IMR-90 (cell line): ENCODE measurements at regions not wholly inside any gene's neighbourhood (a gene's known extent, or its start where the extent isn't known, plus 50 kb on each side); places are given as distances from the start of the nearest gene placed in this dataset.

Experiments
- ATAC-seq: fragments of 200-7000 bp; cut with Tn5 transposase; 2 replicates; pipeline ENCODE4 v1.9.1; 2020; ENCODE audit warnings: low read depth, mild to moderate bottlenecking, moderate library complexity
- BruUV-seq: library from RNA; stranded (reverse); fragments of 400-500 nt; replicated peaks from 2 replicates; lab custom pipeline; 2021; lab: Mats Ljungman, UMichigan
- CTCF ChIA-PET: fragments of 300-600 bp; formaldehyde crosslinking; extraction: SDS; loops from one replicate; lab custom pipeline; 2021; ENCODE audit warnings: antibody characterized with exemption; lab: Yijun Ruan, JAX
- POLR2A ChIA-PET: fragments of 300-600 bp; sonication (Branson Sonifier 250); formaldehyde crosslinking; loops from one replicate; lab custom pipeline; 2022; ENCODE audit warnings: antibody characterized with exemption; ENCODE audit not compliant: unreplicated experiment; lab: Charles Lee
- DNase-seq: peaks from one replicate; pipeline ENCODE4 v3.0.0; 2013
- H2AFZ ChIP-seq: replicated peaks from 2 replicates; pipeline ENCODE3; 2013; ENCODE audit warnings: low read length, mild to moderate bottlenecking; ENCODE audit not compliant: poor library complexity
- H2AK5ac ChIP-seq: 2 replicates; pipeline ENCODE4 v1.6.1; 2013; ENCODE audit warnings: low read depth, low read length, inconsistent platforms
- H2AK9ac ChIP-seq: replicated peaks from 2 replicates; pipeline ENCODE3; 2013; ENCODE audit warnings: mild to moderate bottlenecking, low read depth, low read length, moderate library complexity; ENCODE audit not compliant: poor library complexity
- H2BK120ac ChIP-seq: 2 replicates; pipeline ENCODE4 v1.6.1; 2013; ENCODE audit warnings: low read depth, low read length, inconsistent platforms
- H2BK15ac ChIP-seq: 3 replicates; pipeline ENCODE4 v1.6.1; 2013; ENCODE audit warnings: low read depth, low read length, inconsistent platforms
- H2BK20ac ChIP-seq: 2 replicates; pipeline ENCODE4 v1.6.1; 2013; ENCODE audit warnings: low read depth, mild to moderate bottlenecking, inconsistent platforms, low read length, moderate library complexity
- H2BK5ac ChIP-seq: 2 replicates; pipeline ENCODE4 v1.6.1; 2013; ENCODE audit warnings: mild to moderate bottlenecking, low read depth, low read length, inconsistent platforms; ENCODE audit not compliant: poor library complexity, severe bottlenecking
- H3K14ac ChIP-seq: replicated peaks from 2 replicates; pipeline ENCODE4 v1.6.1; 2013; ENCODE audit warnings: low read depth, low read length, inconsistent platforms
- H3K18ac ChIP-seq: 2 replicates; pipeline ENCODE4 v1.6.1; 2013; ENCODE audit warnings: low read depth, low read length, control low read depth
- H3K23ac ChIP-seq: 2 replicates; pipeline ENCODE4 v1.6.1; 2013; ENCODE audit warnings: low read depth, low read length, inconsistent platforms
- H3K27ac ChIP-seq: 2 replicates; pipeline ENCODE4 v1.5.1; 2013; ENCODE audit warnings: mild to moderate bottlenecking, control low read depth, low read length; ENCODE audit not compliant: insufficient read depth
- H3K27me3 ChIP-seq: 2 replicates; pipeline ENCODE4 v1.6.1; 2013; ENCODE audit warnings: low read length; ENCODE audit not compliant: control insufficient read depth, insufficient read depth
- H3K36me3 ChIP-seq: 2 replicates; pipeline ENCODE4 v1.6.1; 2013; ENCODE audit warnings: low read length, mixed read lengths; ENCODE audit not compliant: control insufficient read depth, insufficient read depth
- H3K4ac ChIP-seq: 2 replicates; pipeline ENCODE4 v1.6.1; 2013; ENCODE audit warnings: low read depth, low read length, inconsistent platforms
- H3K4me1 ChIP-seq: 2 replicates; pipeline ENCODE4 v1.6.1; 2013; ENCODE audit warnings: low read length, mixed read lengths; ENCODE audit not compliant: control insufficient read depth, insufficient read depth
- H3K4me2 ChIP-seq: 2 replicates; pipeline ENCODE4 v1.6.1; 2013; ENCODE audit warnings: low read depth, mild to moderate bottlenecking, control low read depth, low read length, moderate library complexity
- H3K4me3 ChIP-seq: 2 replicates; pipeline ENCODE4 v1.5.1; 2013; ENCODE audit warnings: low read depth, mild to moderate bottlenecking, control low read depth, low read length, moderate library complexity; ENCODE audit not compliant: insufficient read depth
- H3K56ac ChIP-seq: 2 replicates; pipeline ENCODE4 v1.6.1; 2013; ENCODE audit warnings: low read length, inconsistent platforms; ENCODE audit not compliant: insufficient read depth; ENCODE audit errors: extremely low read depth
- H3K79me1 ChIP-seq, 2 experiments: 2 replicates each; pipeline ENCODE4 v1.6.1; 2013; ENCODE audit warnings: low read length in 2 of 2, inconsistent platforms in 1 of 2, low read depth in 1 of 2
- H3K9ac ChIP-seq: 2 replicates; pipeline ENCODE4 v1.6.1; 2013; ENCODE audit warnings: low read depth, low read length, control low read depth
- H3K9me1 ChIP-seq: 2 replicates; pipeline ENCODE4 v1.6.1; 2013; ENCODE audit warnings: low read length, inconsistent platforms; ENCODE audit not compliant: insufficient read depth
- H3K9me3 ChIP-seq: 2 replicates; pipeline ENCODE4 v1.6.1; 2013; ENCODE audit warnings: low read length; ENCODE audit not compliant: control insufficient read depth, insufficient read depth
- H4K20me1 ChIP-seq: 2 replicates; pipeline ENCODE4 v1.6.1; 2013; ENCODE audit warnings: low read length, inconsistent platforms; ENCODE audit not compliant: insufficient read depth
- H4K5ac ChIP-seq: 2 replicates; pipeline ENCODE4 v1.6.1; 2013; ENCODE audit warnings: mild to moderate bottlenecking, low read depth, low read length, control low read depth
- H4K8ac ChIP-seq, 2 experiments: 2 replicates each; pipeline ENCODE4 v1.6.1; 2013; ENCODE audit warnings: low read depth in 2 of 2, low read length in 2 of 2, control low read depth in 1 of 2, inconsistent platforms in 1 of 2
- H4K91ac ChIP-seq: 2 replicates; pipeline ENCODE4 v1.6.1; 2013; ENCODE audit warnings: low read depth, low read length, inconsistent platforms; ENCODE audit not compliant: insufficient read depth
- CEBPB ChIP-seq: IDR thresholded peaks from 2 replicates; pipeline ENCODE4 v1.6.1; 2012; ENCODE audit warnings: low read depth, low read length, improper control_type of control experiment
- CHD1 ChIP-seq: IDR thresholded peaks from 2 replicates; pipeline ENCODE4 v1.6.1; 2012; ENCODE audit warnings: low read depth, low read length, improper control_type of control experiment
- FOS ChIP-seq: fragments of 150-350 bp; IDR thresholded peaks from 2 replicates; pipeline ENCODE4 v1.6.1; 2016; ENCODE audit warnings: low read depth, low read length
- MAZ ChIP-seq: IDR thresholded peaks from 2 replicates; pipeline ENCODE4 v1.6.1; 2012; ENCODE audit warnings: low read depth, mild to moderate bottlenecking, low read length, improper control_type of control experiment, moderate library complexity, borderline replicate concordance
- NFE2L2 ChIP-seq: fragments of 150-350 bp; IDR thresholded peaks from 2 replicates; pipeline ENCODE4 v1.6.1; 2016; ENCODE audit warnings: low read depth, mild to moderate bottlenecking, low read length
- RAD21 ChIP-seq: IDR thresholded peaks from 2 replicates; pipeline ENCODE4 v1.6.1; 2012; ENCODE audit warnings: low read length, improper control_type of control experiment
- RCOR1 ChIP-seq: IDR thresholded peaks from 2 replicates; pipeline ENCODE4 v1.6.1; 2012; ENCODE audit warnings: mild to moderate bottlenecking, low read length, improper control_type of control experiment; ENCODE audit not compliant: insufficient replicate concordance
- RFX5 ChIP-seq: IDR thresholded peaks from 2 replicates; pipeline ENCODE4 v1.8.0; 2012; ENCODE audit warnings: low read depth, mild to moderate bottlenecking, low read length, moderate library complexity
- SMC3 ChIP-seq: fragments of 150-350 bp; IDR thresholded peaks from 2 replicates; pipeline ENCODE4 v1.6.1; 2016; ENCODE audit warnings: low read depth, mild to moderate bottlenecking, antibody characterized with exemption, low read length, moderate library complexity
- WGBS, 2 experiments: methylation state at CpG; one replicate each; pipeline versions ENCODE4 v1.1.5 to v1.1.7; 2013; ENCODE audit warnings: missing lambda C conversion rate in 2 of 2; ENCODE audit not compliant: insufficient read length in 1 of 2; ENCODE audit errors: extremely low coverage in 2 of 2; 5-methylcytosine and 5-hydroxymethylcytosine counted together
- dilution Hi-C: fragments of 300-500 bp; cut with HindIII; formaldehyde crosslinking; loops from one replicate; pipeline ENCODE4 v1.14.3; 2018; ENCODE audit warnings: low sequenced_read_pairs; ENCODE audit not compliant: unreplicated experiment
- in situ Hi-C: fragments of 300-500 bp; cut with MboI; formaldehyde crosslinking; loops from 3 replicates; pipeline ENCODE4 v1.14.3; 2019; ENCODE audit warnings: low sequenced_read_pairs, inconsistent platforms, mixed read lengths
- intact Hi-C: fragments of 100-400 bp; cut with micrococcal nuclease; formaldehyde crosslinking; loops from 2 replicates; pipeline ENCODE4 v1.10.0; 2022

DNA sequence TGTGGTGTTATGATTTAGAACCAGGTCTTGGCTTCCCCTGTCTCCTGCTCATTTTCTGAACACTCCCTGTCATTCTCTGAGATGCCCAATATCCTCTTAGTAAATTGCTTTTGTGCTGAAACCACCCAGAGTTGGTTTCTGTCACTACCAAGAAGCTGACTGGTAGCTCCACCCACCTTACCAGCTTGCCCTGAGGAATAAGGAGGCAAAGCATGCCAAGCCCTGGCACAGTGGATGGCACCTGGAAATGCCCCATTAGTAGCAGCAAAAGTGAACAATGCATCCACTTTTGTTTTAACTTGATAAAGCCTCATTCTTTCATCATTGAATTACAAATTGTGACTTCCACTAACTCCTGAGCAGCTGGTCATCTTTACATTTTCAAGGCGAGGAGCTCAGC, 157.7 kb downstream of the CDC5L start:
- BruUV-seq, result no TSS peak
- 80% methylated on average over 1 of the region's 1 CpG; no CpG with 5 or more reads in 1 of the 2 experiments for WGBS, 2 experiments

More for the DNA sequence above, 157.7 kb downstream of the CDC5L start:
- H2AK9ac ChIP-seq, result no peak overlapping the region
- H3K18ac ChIP-seq, result no peak overlapping the region
- H3K9me3 ChIP-seq, result peaks cover 2% of the 10 kb centered on the region
- H3K36me3 ChIP-seq, result no peaks in the 10 kb centered on the region
- no peak overlapping the region for H3K27ac ChIP-seq
- H3K79me1 ChIP-seq, result no peaks in the 10 kb centered on the region
- H2BK120ac ChIP-seq, result no peak overlapping the region
- peaks cover 25% of the 10 kb centered on the region for H3K27me3 ChIP-seq
- H3K9ac ChIP-seq, result no peak overlapping the region
- POLR2A ChIA-PET, result no interaction called here
- DNase-seq (no peak), ATAC-seq (no peak)
- H2AFZ ChIP-seq, result no peak overlapping the region
- TF ChIP-seq MAZ (no peak), NFE2L2 (no peak), RCOR1 (no peak), RAD21 (no peak), CHD1 (no peak), RFX5 (no peak), CEBPB (no peak), FOS (no peak), SMC3 (no peak)
- no peak overlapping the region for H4K91ac ChIP-seq
- CTCF ChIA-PET, result no interaction called here
- H3K23ac ChIP-seq, result no peak overlapping the region
- no peaks in the 10 kb centered on the region for H3K9me1 ChIP-seq
- no peak overlapping the region for H2BK5ac ChIP-seq
- peaks cover 9% of the 10 kb centered on the region; the same call in 1 of the 2 replicates for H3K4me1 ChIP-seq
- H3K14ac ChIP-seq, result no peak overlapping the region
- no peaks in the 10 kb centered on the region for H4K20me1 ChIP-seq
- H4K5ac ChIP-seq, result no peak overlapping the region
- no peak overlapping the region for H3K56ac ChIP-seq
- H2BK20ac ChIP-seq, result no peak overlapping the region
- no peak overlapping the region for H3K4me3 ChIP-seq
- no peak overlapping the region for H2AK5ac ChIP-seq
- no peak overlapping the region for H3K4me2 ChIP-seq
- H3K4ac ChIP-seq, result no peak overlapping the region
- dilution Hi-C loops (no loop called here), in situ Hi-C loops (no loop called here), intact Hi-C loops (no loop called here)
- H4K8ac ChIP-seq, result no peak overlapping the region
- H2BK15ac ChIP-seq, result no peak overlapping the region
